Liver (tissue), 8 donors: ENCODE measurements at regions not wholly inside any gene's neighbourhood (a gene's known extent, or its start where the extent isn't known, plus 50 kb on each side); places are given as distances from the start of the nearest gene placed in this dataset.

ENCODE experiments used
- DNase-seq: peaks from one replicate; pipeline ENCODE4 v3.0.0-alpha.2; 2017; ENCODE audit warnings: low spot score
- H3K27ac ChIP-seq, 2 donors: one replicate each; pipeline ENCODE4 v1.7.0; 2013; ENCODE audit warnings: inconsistent platforms in 2 of 2, low read length in 2 of 2, control low read depth in 1 of 2, low read depth in 1 of 2, mild to moderate bottlenecking in 1 of 2
- H3K27me3 ChIP-seq, 4 donors: one replicate each; pipeline versions ENCODE4 v1.6.1 to v1.7.0; 2013; ENCODE audit warnings: low read length in 3 of 4, inconsistent platforms in 1 of 4, mild to moderate bottlenecking in 1 of 4, moderate library complexity in 1 of 4; ENCODE audit not compliant: control insufficient read depth in 4 of 4, insufficient read depth in 4 of 4
- H3K36me3 ChIP-seq, 4 donors: one replicate each; pipeline versions ENCODE4 v1.6.1 to v1.7.0; 2013; ENCODE audit warnings: low read length in 3 of 4, mild to moderate bottlenecking in 3 of 4, low read depth in 1 of 4, moderate library complexity in 1 of 4; ENCODE audit not compliant: control insufficient read depth in 4 of 4, insufficient read depth in 3 of 4
- H3K4me1 ChIP-seq, 4 donors: one replicate each; pipeline versions ENCODE4 v1.6.1 to v1.7.0; 2013; ENCODE audit warnings: low read length in 3 of 4, mild to moderate bottlenecking in 3 of 4, moderate library complexity in 1 of 4; ENCODE audit not compliant: control insufficient read depth in 4 of 4, insufficient read depth in 4 of 4
- H3K4me3 ChIP-seq, 3 donors: one replicate each; pipeline versions ENCODE4 v1.6.1 to v1.7.0; 2013; ENCODE audit warnings: low read length in 3 of 3, control low read depth in 1 of 3, low read depth in 1 of 3, mild to moderate bottlenecking in 1 of 3
- H3K9ac ChIP-seq, 2 donors: one replicate each; pipeline ENCODE4 v1.7.0; 2013; ENCODE audit warnings: low read length in 2 of 2, mild to moderate bottlenecking in 2 of 2, moderate library complexity in 2 of 2, control low read depth in 1 of 2, low read depth in 1 of 2
- H3K9me3 ChIP-seq, 4 donors: one replicate each; pipeline versions ENCODE4 v1.6.1 to v1.7.0; 2013; ENCODE audit warnings: low read length in 3 of 4; ENCODE audit not compliant: control insufficient read depth in 4 of 4
- ATF3 ChIP-seq: IDR thresholded peaks from 2 replicates; pipeline ENCODE4 v1.6.1; 2016; ENCODE audit warnings: antibody characterized with exemption
- CTCF ChIP-seq: fragments of 150-350 bp; IDR thresholded peaks from 2 replicates; pipeline ENCODE4 v1.5.1; 2017; ENCODE audit warnings: improper control_type of control experiment, low read depth, low read length; ENCODE audit not compliant: missing input control
- EGR1 ChIP-seq, 2 donors: IDR thresholded peaks; 2 replicates each; pipeline ENCODE4 v1.6.1; 2016 to 2018; ENCODE audit warnings: antibody characterized with exemption in 2 of 2, low read depth in 2 of 2
- FOXA1 ChIP-seq: IDR thresholded peaks from 2 replicates; pipeline ENCODE4 v1.6.1; 2016; ENCODE audit warnings: antibody characterized with exemption
- FOXA2 ChIP-seq: IDR thresholded peaks from 2 replicates; pipeline ENCODE4 v1.6.1; 2016; ENCODE audit warnings: antibody characterized with exemption
- GABPA ChIP-seq, 2 donors: IDR thresholded peaks in 1 of 2; conservative IDR thresholded peaks in 1 of 2; 2 replicates each; pipeline ENCODE4 v1.6.1; 2016; ENCODE audit warnings: antibody characterized with exemption in 2 of 2, mild to moderate bottlenecking in 1 of 2, moderate library complexity in 1 of 2
- HNF4A ChIP-seq, 2 donors: conservative IDR thresholded peaks; 2 replicates each; pipeline ENCODE4 v1.6.1; 2016; ENCODE audit warnings: antibody characterized with exemption in 2 of 2, mild to moderate bottlenecking in 2 of 2
- HNF4G ChIP-seq: IDR thresholded peaks from 2 replicates; pipeline ENCODE4 v1.6.1; 2016; ENCODE audit warnings: antibody characterized with exemption
- JUND ChIP-seq, 2 donors: IDR thresholded peaks; 2 replicates each; pipeline ENCODE4 v1.6.1; 2016; ENCODE audit warnings: antibody characterized with exemption in 2 of 2
- NR2F2 ChIP-seq: IDR thresholded peaks from 2 replicates; pipeline ENCODE4 v1.6.1; 2016; ENCODE audit warnings: antibody characterized with exemption
- RAD21 ChIP-seq, 2 donors: IDR thresholded peaks; 2 replicates each; pipeline ENCODE4 v1.6.1; 2016; ENCODE audit warnings: antibody characterized with exemption in 2 of 2, mild to moderate bottlenecking in 2 of 2
- RXRA ChIP-seq, 2 donors: IDR thresholded peaks; 2 replicates each; pipeline ENCODE4 v1.6.1; 2017 to 2018; ENCODE audit warnings: antibody characterized with exemption in 2 of 2, mild to moderate bottlenecking in 1 of 2
- SP1 ChIP-seq: IDR thresholded peaks from 2 replicates; pipeline ENCODE4 v1.6.1; 2018; ENCODE audit warnings: antibody characterized with exemption, mild to moderate bottlenecking
- TAF1 ChIP-seq: conservative IDR thresholded peaks from 2 replicates; pipeline ENCODE4 v1.6.1; 2016; ENCODE audit warnings: antibody characterized with exemption, mild to moderate bottlenecking
- YY1 ChIP-seq: IDR thresholded peaks from 2 replicates; pipeline ENCODE4 v1.6.1; 2016; ENCODE audit warnings: antibody characterized with exemption, mild to moderate bottlenecking
- ZBTB33 ChIP-seq: IDR thresholded peaks from 2 replicates; pipeline ENCODE4 v1.6.1; 2016; ENCODE audit warnings: antibody characterized with exemption
- WGBS: extraction: QIAGEN DNeasy Blood & Tissue Kit; methylation state at CpG from one replicate; pipeline ENCODE4 v1.1.7; 2013; 5-methylcytosine and 5-hydroxymethylcytosine counted together
- donor health status: healthy.
- donor health status: healthy.
- donor health status: healthy.
- donor health status: healthy.
- donor health status: healthy.

GRCh38 chr7:17147409-17147808, 151.0 kb upstream of the AHR start:
- DNase-seq: no peak
- TF ChIP-seq TAF1 (no peak), SP1 (no peak), YY1 (no peak), CTCF (no peak), HNF4A (conservative IDR thresholded peaks at IDR 0.05) (no peak), NR2F2 (no peak), RAD21 (IDR thresholded peaks at IDR 0.05) (no peak), RXRA (IDR thresholded peaks at IDR 0.05) (no peak), FOXA2 (no peak), GABPA (IDR thresholded peaks at IDR 0.05 in 1 of 2, conservative IDR thresholded peaks at IDR 0.05 in 1 of 2) (no peak), FOXA1 (no peak), EGR1 (IDR thresholded peaks at IDR 0.05; ENCODE audit: low read depth in 2 of 2) (no peak), ZBTB33 (no peak), HNF4G (no peak)
- H3K36me3 ChIP-seq: no peaks in the 10 kb centered on the region
- H3K9ac ChIP-seq: no peak overlapping the region
- H3K4me3 ChIP-seq: no peak overlapping the region
- H3K27ac ChIP-seq: no peak overlapping the region
- peaks cover 0 to 21% (median 19%) of the 10 kb centered on the region in 4 donors for H3K4me1 ChIP-seq
- 96% methylated on average over 7 of the region's 7 CpGs for whole genome bisulfite sequencing
- H3K9me3 ChIP-seq: no peaks in the 10 kb centered on the region
- no peaks in the 10 kb centered on the region for H3K27me3 ChIP-seq

GRCh38 chr7:17150018-17150417, 148.4 kb upstream of the AHR start:
- no peak overlapping the region for H3K27ac ChIP-seq
- H3K27me3 ChIP-seq: no peaks in the 10 kb centered on the region
- WGBS: 95% methylated on average over 1 of the region's 1 CpG
- no peak overlapping the region for H3K4me3 ChIP-seq
- no peaks in the 10 kb centered on the region for H3K36me3 ChIP-seq
- no peak for TF ChIP-seq CTCF
- TF ChIP-seq EGR1 (IDR thresholded peaks at IDR 0.05; ENCODE audit: low read depth in 2 of 2): no peak
- no peak for TF ChIP-seq ATF3
- TF ChIP-seq JUND (IDR thresholded peaks at IDR 0.05): no peak
- no peak for TF ChIP-seq SP1
- peaks cover 0 to 6% (median 0%) of the 10 kb centered on the region in 4 donors for H3K4me1 ChIP-seq
- no peaks in the 10 kb centered on the region for H3K9me3 ChIP-seq
- no peak overlapping the region for H3K9ac ChIP-seq
- DNase-seq: no peak
